GM19193 (cell line): ENCODE measurements at regions not wholly inside any gene's neighbourhood (a gene's known extent, or its start where the extent isn't known, plus 50 kb on each side); places are given as distances from the start of the nearest gene placed in this dataset.

ENCODE experiments used
- POLR2A ChIP-seq: IDR thresholded peaks from 4 replicates; pipeline ENCODE4 v1.6.1; 2011; ENCODE audit not compliant: insufficient read depth, insufficient read length; ENCODE audit errors: extremely low read depth

- no peak for TF ChIP-seq POLR2A
These were observed 53.5 kb upstream of the PROK2 start for GRCh38 chr3:71838406-71838805.
